Neural cell (in vitro differentiated cells): ENCODE measurements at regions not wholly inside any gene's neighbourhood (a gene's known extent, or its start where the extent isn't known, plus 50 kb on each side); places are given as distances from the start of the nearest gene placed in this dataset.

Experiments used
- H2AFZ ChIP-seq: fragments of 200-600, 300-800 bp; sonication (generic), shearing (Covaris generic); 2 replicates; pipeline ENCODE4 v1.6.0; 2014; ENCODE audit warnings: low read depth, mild to moderate bottlenecking, antibody characterized with exemption, low read length, moderate library complexity
- H3F3A ChIP-seq: fragments of 200-600 bp; shearing (Covaris generic); 2 replicates; pipeline ENCODE4 v1.6.1; 2016; ENCODE audit warnings: mild to moderate bottlenecking, moderate library complexity, mixed read lengths, antibody characterized with exemption, low read length; ENCODE audit not compliant: insufficient read depth, poor library complexity, severe bottlenecking
- H3K27ac ChIP-seq: fragments of 200-600, 300-800 bp; sonication (generic), shearing (Covaris generic); 2 replicates; pipeline ENCODE4 v1.5.1; 2014; ENCODE audit warnings: mild to moderate bottlenecking, low read length, moderate library complexity
- H3K27me3 ChIP-seq: fragments of 300-800, 200-600 bp; sonication (generic), shearing (Covaris generic); 2 replicates; pipeline ENCODE4 v1.6.0; 2014; ENCODE audit warnings: mild to moderate bottlenecking, low read depth, low read length, moderate library complexity; ENCODE audit not compliant: insufficient read depth
- H3K36me3 ChIP-seq: fragments of 300-800, 200-600 bp; sonication (generic), shearing (Covaris generic); 2 replicates; pipeline ENCODE4 v1.5.1; 2014; ENCODE audit warnings: mild to moderate bottlenecking, antibody characterized with exemption, low read length, moderate library complexity; ENCODE audit not compliant: insufficient read depth
- H3K4me2 ChIP-seq: fragments of 300-800, 200-600 bp; sonication (generic), shearing (Covaris generic); 2 replicates; pipeline ENCODE4 v1.6.0; 2014; ENCODE audit warnings: mild to moderate bottlenecking, low read length
- H3K4me3 ChIP-seq: fragments of 300-800, 200-600 bp; sonication (generic), shearing (Covaris generic); 2 replicates; pipeline ENCODE4 v1.5.1; 2014; ENCODE audit warnings: mild to moderate bottlenecking, low read length, moderate library complexity
- H3K79me2 ChIP-seq: fragments of 200-600 bp; shearing (Covaris generic); replicated peaks from 2 replicates; pipeline ENCODE4 v1.6.0; 2014; ENCODE audit warnings: mild to moderate bottlenecking, low read length, moderate library complexity; ENCODE audit not compliant: insufficient read depth
- H3K9ac ChIP-seq: fragments of 300-800, 200-600 bp; sonication (generic), shearing (Covaris generic); 2 replicates; pipeline ENCODE4 v1.6.1; 2016; ENCODE audit warnings: mild to moderate bottlenecking, low read length, mixed read lengths
- H3K9me2 ChIP-seq: fragments of 200-600 bp; shearing (Covaris generic); 2 replicates; pipeline ENCODE4 v1.6.1; 2016; ENCODE audit warnings: mild to moderate bottlenecking, low read length, mixed read lengths; ENCODE audit not compliant: insufficient read depth
- H3K9me3 ChIP-seq: fragments of 200-600, 300-800 bp; sonication (generic), shearing (Covaris generic); 2 replicates; pipeline ENCODE4 v1.6.1; 2016; ENCODE audit warnings: mild to moderate bottlenecking, mixed run types, low read length, moderate library complexity, mixed read lengths
- H4K20me1 ChIP-seq: fragments of 200-600 bp; shearing (Covaris generic); 2 replicates; pipeline ENCODE4 v1.6.1; 2016; ENCODE audit warnings: mild to moderate bottlenecking, mixed run types; ENCODE audit not compliant: insufficient read depth
- CTCF ChIP-seq: fragments of 450-650 bp; IDR thresholded peaks from 2 replicates; pipeline ENCODE4 v1.5.1; 2014; ENCODE audit warnings: antibody characterized with exemption, mild to moderate bottlenecking, moderate library complexity; ENCODE audit not compliant: poor library complexity, severe bottlenecking
- EP300 ChIP-seq: fragments of 450-650 bp; conservative IDR thresholded peaks from 2 replicates; pipeline ENCODE4 v1.6.1; 2014; ENCODE audit warnings: antibody characterized with exemption, mild to moderate bottlenecking, moderate library complexity; ENCODE audit not compliant: poor library complexity, severe bottlenecking
- EZH2 ChIP-seq: fragments of 200-600, 300-800 bp; shearing (Covaris generic), sonication (generic); IDR thresholded peaks from 2 replicates; pipeline ENCODE4 v1.6.1; 2014; ENCODE audit warnings: antibody characterized with exemption, low read length, borderline replicate concordance, mild to moderate bottlenecking; ENCODE audit not compliant: insufficient read depth, poor library complexity, severe bottlenecking
- MXI1 ChIP-seq: fragments of 450-650 bp; conservative IDR thresholded peaks from 2 replicates; pipeline ENCODE4 v1.6.1; 2014; ENCODE audit warnings: antibody characterized with exemption, mild to moderate bottlenecking; ENCODE audit not compliant: poor library complexity, severe bottlenecking
- POLR2AphosphoS5 ChIP-seq: IDR thresholded peaks from 2 replicates; pipeline ENCODE4 v1.6.1; 2012
- RAD21 ChIP-seq: fragments of 450-650 bp; conservative IDR thresholded peaks from 2 replicates; pipeline ENCODE4 v1.6.1; 2014; ENCODE audit warnings: antibody characterized with exemption, mild to moderate bottlenecking, moderate library complexity
- REST ChIP-seq: IDR thresholded peaks from 2 replicates; pipeline ENCODE4 v1.6.1; 2012; ENCODE audit warnings: borderline replicate concordance
- SMC3 ChIP-seq: fragments of 450-650 bp; conservative IDR thresholded peaks from 2 replicates; pipeline ENCODE4 v1.6.1; 2014; ENCODE audit warnings: antibody characterized with exemption, mild to moderate bottlenecking, moderate library complexity; ENCODE audit not compliant: poor library complexity
- TAF1 ChIP-seq: IDR thresholded peaks from 2 replicates; pipeline ENCODE4 v1.6.1; 2012; ENCODE audit warnings: low read depth

GRCh38 chr2:122172812-122173211 is 417.4 kb downstream of the TSN start:
- Histone ChIP-seq H3K79me2 (no peaks in the 10 kb centered on the region), H4K20me1 (no peaks in the 10 kb centered on the region), H3K27ac (no peak overlapping the region), H3K9ac (no peak overlapping the region), H3F3A (no peaks in the 10 kb centered on the region), H3K9me2 (no peaks in the 10 kb centered on the region), H3K27me3 (no peaks in the 10 kb centered on the region), H3K36me3 (no peaks in the 10 kb centered on the region), H3K4me3 (no peak overlapping the region), H3K9me3 (no peaks in the 10 kb centered on the region), H2AFZ (no peak overlapping the region), H3K4me2 (no peak overlapping the region)
- TF ChIP-seq EP300 = no peak
- no peak for TF ChIP-seq REST
- TF ChIP-seq RAD21 = no peak

- no peak overlapping the region for H3K27ac ChIP-seq
- no peaks in the 10 kb centered on the region for H3K36me3 ChIP-seq
- H3K27me3 ChIP-seq = no peaks in the 10 kb centered on the region
- no peaks in the 10 kb centered on the region for H3K9me2 ChIP-seq
- no peak overlapping the region for H2AFZ ChIP-seq
- H3K9ac ChIP-seq = no peak overlapping the region
- no peak overlapping the region for H3K4me2 ChIP-seq
- H3K79me2 ChIP-seq = no peaks in the 10 kb centered on the region
- no peaks in the 10 kb centered on the region for H4K20me1 ChIP-seq
- no peaks in the 10 kb centered on the region for H3F3A ChIP-seq
- TF ChIP-seq EZH2 (no peak), TAF1 (no peak), MXI1 (no peak), EP300 (no peak)
- no peak overlapping the region for H3K4me3 ChIP-seq
- H3K9me3 ChIP-seq = no peaks in the 10 kb centered on the region
Measured at GRCh38 chr2:122174061-122174460, 418.6 kb downstream of the TSN start.

GRCh38 chr2:122179492-122180165 is 424.2 kb downstream of the TSN start:
- no peak overlapping the region for H3K4me2 ChIP-seq
- H2AFZ ChIP-seq = no peak overlapping the region
- H3K9me3 ChIP-seq = peaks cover 4% of the 10 kb centered on the region
- TF ChIP-seq POLR2AphosphoS5 (no peak), TAF1 (no peak), EP300 (no peak), CTCF (no peak), EZH2 (no peak), REST (no peak), RAD21 (no peak), MXI1 (no peak), SMC3 (no peak)
- no peaks in the 10 kb centered on the region for H3K36me3 ChIP-seq
- H3K27ac ChIP-seq = no peak overlapping the region
- H3K79me2 ChIP-seq = no peaks in the 10 kb centered on the region
- H3K4me3 ChIP-seq = no peak overlapping the region
- no peaks in the 10 kb centered on the region for H3K9me2 ChIP-seq
- no peak overlapping the region for H3K9ac ChIP-seq
- H3F3A ChIP-seq = no peaks in the 10 kb centered on the region
- H4K20me1 ChIP-seq = no peaks in the 10 kb centered on the region
- no peaks in the 10 kb centered on the region for H3K27me3 ChIP-seq
